Neuronal stem cell (in vitro differentiated cells): ENCODE measurements at regions not wholly inside any gene's neighbourhood (a gene's known extent, or its start where the extent isn't known, plus 50 kb on each side); places are given as distances from the start of the nearest gene placed in this dataset.

Experiments used
- DNase-seq: peaks from one replicate; pipeline ENCODE4 v3.0.0-alpha.2; 2013; ENCODE audit warnings: low spot score
- H2AFZ ChIP-seq: one replicate; pipeline ENCODE4 v1.6.1; 2013; ENCODE audit warnings: mild to moderate bottlenecking, low read length, inconsistent platforms
- H2AK5ac ChIP-seq: 2 replicates; pipeline ENCODE4 v1.6.1; 2013; ENCODE audit warnings: low read depth, mild to moderate bottlenecking, inconsistent platforms, low read length, moderate library complexity, mixed read lengths
- H2BK120ac ChIP-seq: 2 replicates; pipeline ENCODE4 v1.6.1; 2013; ENCODE audit warnings: low read depth, mild to moderate bottlenecking, inconsistent platforms, low read length, moderate library complexity, mixed read lengths
- H2BK12ac ChIP-seq: one replicate; pipeline ENCODE4 v1.6.1; 2013; ENCODE audit warnings: low read length, inconsistent platforms
- H2BK15ac ChIP-seq: 2 replicates; pipeline ENCODE4 v1.6.1; 2013; ENCODE audit warnings: mild to moderate bottlenecking, low read length, inconsistent platforms, mixed read lengths
- H2BK5ac ChIP-seq: one replicate; pipeline ENCODE4 v1.6.1; 2013; ENCODE audit warnings: inconsistent platforms, mild to moderate bottlenecking, low read length, moderate library complexity
- H3K14ac ChIP-seq: one replicate; pipeline ENCODE4 v1.6.1; 2013; ENCODE audit warnings: low read length, inconsistent platforms
- H3K18ac ChIP-seq: 2 replicates; pipeline ENCODE4 v1.6.1; 2013; ENCODE audit warnings: low read length, inconsistent platforms
- H3K23ac ChIP-seq: 2 replicates; pipeline ENCODE4 v1.6.1; 2013; ENCODE audit warnings: low read depth, mild to moderate bottlenecking, mixed read lengths, low read length, inconsistent platforms; ENCODE audit not compliant: poor library complexity
- H3K27ac ChIP-seq: replicated peaks from 3 replicates; pipeline ENCODE4 v1.5.1; 2013; ENCODE audit warnings: low read length, inconsistent platforms
- H3K27me3 ChIP-seq, 3 experiments: 2 replicates each; pipeline ENCODE4 v1.6.1; 2013; ENCODE audit warnings: low read length in 3 of 3, mild to moderate bottlenecking in 2 of 3, inconsistent platforms in 1 of 3, low read depth in 1 of 3, mixed read lengths in 1 of 3, moderate library complexity in 1 of 3; ENCODE audit not compliant: control insufficient read depth in 3 of 3, insufficient read depth in 3 of 3
- H3K36me3 ChIP-seq, 2 donors: replicated peaks in 1 of 2; 2 replicates each; pipeline ENCODE4 v1.6.1; 2013; ENCODE audit warnings: low read length in 2 of 2; ENCODE audit not compliant: control insufficient read depth in 2 of 2, insufficient read depth in 2 of 2
- H3K4ac ChIP-seq: 2 replicates; pipeline ENCODE4 v1.6.1; 2013; ENCODE audit warnings: inconsistent platforms, mild to moderate bottlenecking, low read length, moderate library complexity
- H3K4me1 ChIP-seq, 2 donors: 1 replicate in 1 of 2; 2 replicates in 1 of 2; pipeline ENCODE4 v1.6.1; 2013; ENCODE audit warnings: low read length in 2 of 2, low read depth in 1 of 2; ENCODE audit not compliant: control insufficient read depth in 2 of 2, insufficient read depth in 1 of 2
- H3K4me2 ChIP-seq: one replicate; pipeline ENCODE4 v1.6.1; 2013; ENCODE audit warnings: mild to moderate bottlenecking, low read length, inconsistent platforms; ENCODE audit not compliant: insufficient read depth, poor library complexity, severe bottlenecking
- H3K4me3 ChIP-seq, 2 donors: 2 replicates each; pipeline ENCODE4 v1.5.1; 2013; ENCODE audit warnings: low read length in 2 of 2, mild to moderate bottlenecking in 2 of 2, inconsistent platforms in 1 of 2, moderate library complexity in 1 of 2
- H3K79me1 ChIP-seq: one replicate; pipeline ENCODE4 v1.6.1; 2013; ENCODE audit warnings: low read depth, mild to moderate bottlenecking, inconsistent platforms, low read length, moderate library complexity
- H3K9ac ChIP-seq: one replicate; pipeline ENCODE4 v1.6.1; 2013; ENCODE audit warnings: mild to moderate bottlenecking, low read depth, low read length, inconsistent platforms; ENCODE audit not compliant: poor library complexity
- H3K9me3 ChIP-seq, 2 donors: replicated peaks in 1 of 2; 2 replicates each; pipeline versions ENCODE3 to v1.6.1; 2013; ENCODE audit warnings: low read length in 2 of 2, mild to moderate bottlenecking in 2 of 2, inconsistent platforms in 1 of 2, low read depth in 1 of 2, mixed read lengths in 1 of 2, moderate library complexity in 1 of 2; ENCODE audit not compliant: control insufficient read depth in 2 of 2, insufficient read depth in 1 of 2
- H4K8ac ChIP-seq: one replicate; pipeline ENCODE4 v1.6.1; 2013; ENCODE audit warnings: low read depth, mild to moderate bottlenecking, inconsistent platforms, low read length, moderate library complexity
- H4K91ac ChIP-seq: one replicate; pipeline ENCODE4 v1.6.1; 2013; ENCODE audit warnings: low read length, low read depth, mild to moderate bottlenecking, inconsistent platforms; ENCODE audit not compliant: poor library complexity
- WGBS, 2 donors: extraction: QIAGEN DNeasy Blood & Tissue Kit; methylation state at CpG; one replicate each; pipeline ENCODE4 v1.1.7; 2013; ENCODE audit warnings: missing lambda C conversion rate in 2 of 2, mixed read lengths in 1 of 2; ENCODE audit not compliant: insufficient read length in 2 of 2, insufficient replicate concordance in 1 of 2; ENCODE audit errors: extremely low coverage in 2 of 2; 5-methylcytosine and 5-hydroxymethylcytosine counted together

DNA sequence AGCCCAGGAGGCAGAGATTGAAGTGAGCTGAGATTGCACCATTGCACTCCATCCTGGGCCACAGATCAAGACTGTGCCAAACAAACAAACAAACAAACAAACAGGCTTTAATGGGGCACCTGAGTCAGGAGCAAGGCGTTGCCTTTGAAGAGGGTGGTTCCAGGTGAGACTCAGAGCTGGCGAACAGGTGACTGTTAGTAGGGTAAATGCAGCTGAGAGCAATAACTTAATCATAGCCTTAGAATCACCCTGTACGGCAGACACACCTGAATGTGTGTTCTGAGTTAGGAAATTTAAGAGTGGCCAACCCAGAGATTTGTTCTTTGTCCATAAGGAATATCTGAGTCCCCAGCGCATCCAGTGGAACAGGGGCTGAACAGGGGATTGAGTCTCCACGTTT, 440.4 kb downstream of the RPS6KC1 start:
- no CpG with 5 or more reads among the region's 5 CpGs for WGBS, 2 donors

GRCh38 chr1:213492161-213493041, 441.4 kb downstream of the RPS6KC1 start:
- no peak overlapping the region for H4K91ac ChIP-seq
- no peak overlapping the region for H2BK5ac ChIP-seq
- no CpG with 5 or more reads among the region's 21 CpGs for WGBS, 2 donors
- H3K79me1 ChIP-seq = no peaks in the 10 kb centered on the region
- no peak overlapping the region for H3K27ac ChIP-seq
- no peak overlapping the region for H2BK120ac ChIP-seq
- H2AFZ ChIP-seq = peak overlapping the region; percentile 59
- no peak overlapping the region for H4K8ac ChIP-seq
- H3K18ac ChIP-seq = no peak overlapping the region
- H3K9me3 ChIP-seq = no peaks in the 10 kb centered on the region
- H3K27me3 ChIP-seq = no peaks in the 10 kb centered on the region
- H3K9ac ChIP-seq = no peak overlapping the region
- no peak overlapping the region for H3K14ac ChIP-seq
- peaks cover 1 to 4% of the 10 kb centered on the region in 2 donors for H3K4me1 ChIP-seq
- no peak overlapping the region for H2BK15ac ChIP-seq
- no peak overlapping the region for H2AK5ac ChIP-seq
- H3K23ac ChIP-seq = no peak overlapping the region
- H3K4me2 ChIP-seq = no peak overlapping the region
- no peak overlapping the region for H2BK12ac ChIP-seq
- no peak overlapping the region for H3K4ac ChIP-seq
- H3K36me3 ChIP-seq = no peaks in the 10 kb centered on the region
- no peak for DNase-seq
- no peak overlapping the region for H3K4me3 ChIP-seq

More for the DNA sequence above, 440.4 kb downstream of the RPS6KC1 start:
- H2BK120ac ChIP-seq = no peak overlapping the region
- H3K4me1 ChIP-seq = peaks cover 1 to 4% of the 10 kb centered on the region in 2 donors
- H3K27me3 ChIP-seq = no peaks in the 10 kb centered on the region
- H3K23ac ChIP-seq = no peak overlapping the region
- H3K14ac ChIP-seq = no peak overlapping the region
- DNase-seq = no peak
- H4K8ac ChIP-seq = no peak overlapping the region
- H3K9ac ChIP-seq = no peak overlapping the region
- H3K18ac ChIP-seq = no peak overlapping the region
- no peak overlapping the region for H2AK5ac ChIP-seq
- no peak overlapping the region for H2BK5ac ChIP-seq
- no peak overlapping the region for H3K4me3 ChIP-seq
- H3K27ac ChIP-seq = no peak overlapping the region
- no peak overlapping the region for H4K91ac ChIP-seq
- no peaks in the 10 kb centered on the region for H3K79me1 ChIP-seq
- H3K4ac ChIP-seq = no peak overlapping the region
- H2BK15ac ChIP-seq = no peak overlapping the region
- no peak overlapping the region for H3K4me2 ChIP-seq
- H3K9me3 ChIP-seq = no peaks in the 10 kb centered on the region
- no peak overlapping the region for H2BK12ac ChIP-seq
- H2AFZ ChIP-seq = no peak overlapping the region
- H3K36me3 ChIP-seq = no peaks in the 10 kb centered on the region

DNA sequence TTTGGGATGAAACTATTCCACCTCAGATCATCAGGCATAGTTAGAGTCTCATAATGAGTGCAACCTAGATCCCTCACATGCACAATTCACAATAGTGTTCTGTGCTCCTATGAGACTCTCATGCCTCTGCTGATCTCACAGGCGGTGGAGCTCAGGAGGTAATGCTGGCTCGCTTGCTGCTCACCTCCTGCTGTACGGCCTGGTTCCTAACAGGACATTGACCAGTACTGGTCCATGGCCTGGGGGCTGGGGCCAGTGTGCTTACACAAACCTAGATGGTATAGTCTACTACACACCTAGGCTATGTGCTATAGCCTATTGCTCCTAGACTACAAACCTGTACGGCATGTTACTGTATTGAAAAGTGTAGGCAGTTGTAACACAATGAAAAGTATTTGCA, 448.4 kb downstream of the RPS6KC1 start:
- H3K4me2 ChIP-seq = no peak overlapping the region
- no peak overlapping the region for H3K14ac ChIP-seq
- H3K9ac ChIP-seq = no peak overlapping the region
- no peak overlapping the region for H3K4me3 ChIP-seq
- H2BK15ac ChIP-seq = no peak overlapping the region
- H3K27ac ChIP-seq = no peak overlapping the region
- H3K18ac ChIP-seq = no peak overlapping the region
- no peak for DNase-seq
- no peak overlapping the region for H4K8ac ChIP-seq
- no peak overlapping the region for H2BK5ac ChIP-seq
- no peaks in the 10 kb centered on the region for H3K36me3 ChIP-seq
- H2BK120ac ChIP-seq = no peak overlapping the region
- H3K4ac ChIP-seq = no peak overlapping the region
- no peaks in the 10 kb centered on the region for H3K4me1 ChIP-seq
- H2AK5ac ChIP-seq = no peak overlapping the region
- H2BK12ac ChIP-seq = no peak overlapping the region
- no peak overlapping the region for H3K23ac ChIP-seq
- no peaks in the 10 kb centered on the region for H3K27me3 ChIP-seq
- no peak overlapping the region for H2AFZ ChIP-seq
- peak overlapping the region; percentile 11 for H4K91ac ChIP-seq
- no CpG with 5 or more reads among the region's 4 CpGs for WGBS, 2 donors
- no peaks in the 10 kb centered on the region for H3K9me3 ChIP-seq
- H3K79me1 ChIP-seq = no peaks in the 10 kb centered on the region

GRCh38 chr1:213507472-213508223, 456.6 kb downstream of the RPS6KC1 start:
- H3K27me3 ChIP-seq = no peaks in the 10 kb centered on the region
- no peak overlapping the region for H3K9ac ChIP-seq
- no peaks in the 10 kb centered on the region for H3K9me3 ChIP-seq
- no peak overlapping the region for H4K8ac ChIP-seq
- no peaks in the 10 kb centered on the region for H3K36me3 ChIP-seq
- H3K23ac ChIP-seq = no peak overlapping the region
- no peak for DNase-seq
- H3K4me2 ChIP-seq = no peak overlapping the region
- no peak overlapping the region for H2BK12ac ChIP-seq
- no peak overlapping the region for H2AK5ac ChIP-seq
- H3K14ac ChIP-seq = no peak overlapping the region
- WGBS, 2 donors = no CpG with 5 or more reads among the region's 7 CpGs
- H3K4me1 ChIP-seq = peaks cover 0 to 2% of the 10 kb centered on the region in 2 donors
- no peak overlapping the region for H2AFZ ChIP-seq
- H2BK15ac ChIP-seq = no peak overlapping the region
- H3K27ac ChIP-seq = no peak overlapping the region
- H2BK120ac ChIP-seq = no peak overlapping the region
- no peak overlapping the region for H4K91ac ChIP-seq
- H3K79me1 ChIP-seq = no peaks in the 10 kb centered on the region
- no peak overlapping the region for H2BK5ac ChIP-seq
- H3K18ac ChIP-seq = no peak overlapping the region
- H3K4me3 ChIP-seq = no peak overlapping the region
- H3K4ac ChIP-seq = no peak overlapping the region
